GM13977 (cell line): ENCODE measurements at regions not wholly inside any gene's neighbourhood (a gene's known extent, or its start where the extent isn't known, plus 50 kb on each side); places are given as distances from the start of the nearest gene placed in this dataset.
"Not testable (repeated sequence)": the region's sequence is repeated elsewhere in the genome, so short reads cannot be mapped to it uniquely, and the experiment has no call there.

Source experiments
- DNase-seq: peaks from one replicate; pipeline ENCODE4 v3.0.0; 2012; ENCODE audit warnings: low spot score
- in situ Hi-C: fragments of 300-500 bp; cut with MboI; formaldehyde crosslinking; loops from one replicate; pipeline ENCODE4 v1.12.0; 2022; ENCODE audit warnings: low sequenced_read_pairs, low pct_unique_long_range_greater_than_20kb, mixed read lengths, inconsistent platforms; ENCODE audit not compliant: unreplicated experiment
- TF ChIP-seq, protein P1 (sequence below): IDR thresholded peaks from 2 replicates; pipeline ENCODE4 v1.5.1; 2012; ENCODE audit warnings: mild to moderate bottlenecking, control low read depth; ENCODE audit not compliant: insufficient read depth; ENCODE audit errors: extremely low read depth, missing control alignments

DNA sequence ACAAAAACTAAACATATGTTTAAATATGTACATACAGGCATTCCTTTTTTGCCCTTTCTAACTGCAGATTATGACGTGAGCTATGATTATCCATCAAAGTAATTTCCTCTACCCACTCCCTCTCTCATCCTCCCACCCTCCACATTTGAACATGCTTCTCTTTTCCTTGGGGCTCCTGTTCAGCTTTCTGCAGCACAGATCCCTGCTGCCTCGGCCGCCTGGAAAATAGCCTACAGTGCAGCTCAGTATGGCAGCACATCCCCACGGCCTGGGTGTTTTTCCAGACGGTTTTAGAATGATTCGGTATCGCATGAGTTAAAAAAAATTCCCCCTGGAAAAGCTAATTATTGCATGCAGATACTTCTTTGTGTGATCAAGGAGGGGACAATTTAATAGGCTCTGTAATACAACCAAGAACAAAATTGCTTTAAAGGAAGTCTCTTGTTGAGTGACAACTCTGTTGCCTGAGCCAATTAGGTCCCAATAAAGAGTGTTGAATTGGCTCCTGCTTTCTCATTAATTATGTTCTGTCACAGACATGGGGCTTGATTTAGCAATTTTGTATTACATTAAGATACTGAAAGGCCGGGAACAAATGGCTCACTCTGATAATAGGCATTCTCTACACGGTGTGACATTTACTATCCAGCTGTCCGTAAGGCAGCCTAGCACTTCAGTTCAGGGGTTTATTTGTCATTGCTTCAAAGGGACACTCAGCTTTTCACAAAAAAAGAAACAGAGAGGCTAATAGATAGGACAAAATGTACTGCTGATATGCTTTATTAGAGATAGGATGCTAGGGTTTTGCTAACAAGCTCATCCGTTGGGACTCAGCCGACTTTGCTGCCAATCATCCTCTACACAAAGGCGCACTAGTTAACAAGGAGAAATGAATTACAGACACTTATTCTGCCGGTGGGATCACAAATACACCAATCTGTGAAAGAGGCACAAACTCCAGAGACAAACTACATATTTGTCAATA is 285.8 kb upstream of the G2E3 start:
- TF ChIP-seq, protein P1, sequence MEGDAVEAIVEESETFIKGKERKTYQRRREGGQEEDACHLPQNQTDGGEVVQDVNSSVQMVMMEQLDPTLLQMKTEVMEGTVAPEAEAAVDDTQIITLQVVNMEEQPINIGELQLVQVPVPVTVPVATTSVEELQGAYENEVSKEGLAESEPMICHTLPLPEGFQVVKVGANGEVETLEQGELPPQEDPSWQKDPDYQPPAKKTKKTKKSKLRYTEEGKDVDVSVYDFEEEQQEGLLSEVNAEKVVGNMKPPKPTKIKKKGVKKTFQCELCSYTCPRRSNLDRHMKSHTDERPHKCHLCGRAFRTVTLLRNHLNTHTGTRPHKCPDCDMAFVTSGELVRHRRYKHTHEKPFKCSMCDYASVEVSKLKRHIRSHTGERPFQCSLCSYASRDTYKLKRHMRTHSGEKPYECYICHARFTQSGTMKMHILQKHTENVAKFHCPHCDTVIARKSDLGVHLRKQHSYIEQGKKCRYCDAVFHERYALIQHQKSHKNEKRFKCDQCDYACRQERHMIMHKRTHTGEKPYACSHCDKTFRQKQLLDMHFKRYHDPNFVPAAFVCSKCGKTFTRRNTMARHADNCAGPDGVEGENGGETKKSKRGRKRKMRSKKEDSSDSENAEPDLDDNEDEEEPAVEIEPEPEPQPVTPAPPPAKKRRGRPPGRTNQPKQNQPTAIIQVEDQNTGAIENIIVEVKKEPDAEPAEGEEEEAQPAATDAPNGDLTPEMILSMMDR: no peak
- in situ Hi-C loops: no loop called here
- no peak for DNase-seq

DNA sequence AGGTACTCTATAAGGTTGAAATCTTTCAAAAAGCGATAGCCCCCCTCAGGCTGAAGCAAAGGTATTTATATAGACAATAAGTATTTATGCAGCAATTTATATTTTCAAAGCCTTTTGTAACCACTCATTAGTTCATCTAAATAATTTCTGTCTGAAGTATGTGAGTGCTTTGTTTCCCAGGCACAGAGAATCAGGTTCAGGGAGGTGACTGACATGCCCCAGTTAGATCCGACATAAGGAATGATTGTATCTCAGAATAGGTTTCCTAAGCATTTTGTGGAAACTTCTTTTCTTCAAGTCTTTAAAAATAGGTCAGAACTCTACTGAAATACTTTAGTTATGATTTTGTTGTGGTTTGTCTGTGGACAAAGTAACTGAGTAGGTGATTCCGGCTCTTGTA is 283.4 kb upstream of the G2E3 start:
- in situ Hi-C loops: no loop called here
- TF ChIP-seq, protein P1: no peak
- DNase-seq: no peak

DNA sequence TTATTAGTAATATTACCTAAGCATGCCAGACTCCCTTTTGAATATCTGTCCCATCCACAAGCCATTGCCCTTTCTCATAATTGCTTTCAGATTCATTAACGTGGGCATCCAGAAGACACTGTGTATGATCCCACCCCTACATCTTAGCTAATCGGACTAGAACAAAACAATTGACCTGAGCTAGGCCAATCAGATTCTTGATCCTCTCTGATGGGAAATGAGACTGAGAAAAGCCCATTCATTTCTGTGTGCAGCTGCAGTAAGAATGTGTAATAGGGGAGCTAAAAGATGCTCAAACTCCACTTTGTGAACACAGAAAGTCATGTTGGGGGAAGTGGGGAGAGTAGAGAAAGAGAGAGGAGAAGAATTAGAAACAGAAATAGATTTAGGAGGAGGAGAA is 281.7 kb upstream of the G2E3 start:
- in situ Hi-C loops: no loop called here
- no peak for DNase-seq
- TF ChIP-seq, protein P1: no peak

DNA sequence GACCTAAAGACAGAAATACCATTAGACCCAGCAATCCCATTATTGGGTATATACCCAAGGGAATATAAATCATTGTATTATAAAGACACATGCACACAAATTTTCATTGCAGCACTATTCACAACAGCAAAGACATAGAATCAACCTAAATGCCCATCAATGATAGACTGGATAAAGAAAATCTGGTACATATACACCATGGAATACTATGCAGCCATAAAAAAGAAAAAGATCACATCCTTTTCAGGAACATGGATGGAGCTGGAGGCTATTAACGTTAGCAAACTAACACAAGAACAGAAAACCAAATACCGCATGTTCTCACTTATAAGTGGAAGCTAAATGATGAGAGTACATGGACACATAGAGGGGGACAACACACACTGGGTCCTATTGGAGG is 280.1 kb upstream of the G2E3 start:
- in situ Hi-C loops, DNase-seq: not testable (repeated sequence)

DNA sequence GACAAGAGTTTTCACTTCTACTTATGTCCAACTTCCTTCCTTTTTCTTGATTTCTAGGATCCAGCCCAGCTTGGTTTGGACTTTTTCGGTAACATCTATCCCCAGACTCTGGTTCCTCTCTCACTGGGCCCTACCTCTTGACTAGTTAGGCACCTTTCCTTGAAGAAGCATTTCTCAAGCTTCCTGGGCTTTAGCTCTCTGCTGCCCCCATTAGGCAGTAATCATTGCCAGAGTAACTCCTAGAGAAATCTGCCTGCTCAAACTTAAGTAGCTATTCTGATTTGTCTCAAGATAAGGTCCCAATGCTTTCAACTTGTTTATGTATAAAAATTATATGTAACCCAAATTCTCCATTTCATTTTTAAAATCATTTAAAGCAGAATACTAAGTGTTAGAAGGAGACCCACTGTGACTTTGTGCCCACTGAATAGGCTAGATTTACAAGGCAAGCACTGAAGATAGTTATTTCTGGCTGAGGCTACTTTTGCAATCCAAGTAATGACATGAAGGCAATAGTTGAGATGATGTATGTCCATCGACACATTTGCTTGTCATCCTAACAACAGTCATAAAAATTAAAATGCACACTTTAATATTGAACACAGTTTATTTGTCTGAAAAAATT is 275.0 kb upstream of the G2E3 start:
- in situ Hi-C loops: no loop called here
- DNase-seq: no peak
- TF ChIP-seq, protein P1: peak; percentile 65

DNA sequence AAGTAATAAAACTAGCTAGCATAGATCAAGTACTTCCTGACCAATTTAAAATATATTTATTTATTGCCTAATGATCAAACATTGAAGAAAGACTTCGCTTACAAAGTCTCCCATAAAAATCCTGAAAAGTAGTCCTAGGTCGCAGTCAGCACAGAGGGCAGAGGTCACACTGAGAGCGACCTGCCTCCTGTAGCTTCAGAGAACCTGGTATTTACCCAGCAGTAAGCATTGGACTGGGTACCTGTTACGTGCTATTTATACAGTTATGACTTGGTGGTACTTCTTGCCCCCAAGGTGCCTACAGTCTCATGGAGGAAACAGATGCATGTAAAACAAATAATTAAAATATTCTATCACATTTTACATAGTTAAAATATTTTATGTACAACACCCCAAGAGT is 274.1 kb upstream of the G2E3 start:
- TF ChIP-seq, protein P1: no peak
- DNase-seq: no peak
- in situ Hi-C loops: no loop called here

DNA sequence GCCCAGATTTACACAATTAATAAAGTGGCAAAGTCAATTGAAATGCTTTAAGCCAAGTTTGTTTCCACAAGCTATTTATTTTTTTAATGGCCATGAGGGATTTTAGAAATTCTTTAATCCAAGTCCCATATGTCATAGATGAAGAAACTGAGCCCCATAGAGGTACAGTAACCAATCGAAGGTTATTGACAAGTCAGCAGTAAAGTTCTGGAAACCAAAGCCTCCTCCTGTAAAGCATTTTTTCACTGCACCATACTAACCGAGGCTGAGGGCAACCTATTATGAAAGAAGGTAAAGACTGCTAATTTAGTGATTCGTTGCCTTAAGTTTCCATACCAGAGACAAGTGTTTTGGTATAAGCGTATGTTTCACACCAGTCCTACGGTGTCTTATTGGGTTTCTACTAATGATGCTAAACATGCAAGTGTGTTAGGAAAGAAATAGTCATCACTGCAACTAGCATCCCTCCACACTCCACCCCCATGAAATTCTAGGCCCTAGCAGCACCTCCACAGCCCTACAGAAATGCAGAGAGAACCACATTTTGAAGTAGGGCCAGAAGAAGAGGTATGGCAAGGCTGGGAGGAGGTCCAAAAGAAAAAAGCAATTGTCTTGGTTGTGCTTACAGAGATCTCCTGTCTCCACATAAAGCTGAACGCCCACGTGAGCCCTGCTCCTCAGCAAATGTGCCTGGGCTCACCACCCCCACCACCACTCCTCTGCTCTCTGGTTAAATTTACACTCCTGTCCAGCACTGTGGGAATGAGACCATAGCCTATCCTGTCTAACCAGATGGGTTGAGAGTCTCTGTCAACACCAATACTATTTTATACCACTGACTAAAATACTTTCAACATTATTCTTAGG is 271.1 kb upstream of the G2E3 start:
- TF ChIP-seq, protein P1: no peak
- DNase-seq: no peak
- in situ Hi-C loops: no loop called here
